H1 (cell line): ENCODE measurements at regions not wholly inside any gene's neighbourhood (a gene's known extent, or its start where the extent isn't known, plus 50 kb on each side); places are given as distances from the start of the nearest gene placed in this dataset.

Experiments used
- CTCF ChIA-PET: fragments of 300-600 bp; sonication (Branson Sonifier 250); formaldehyde crosslinking; loops from one replicate; lab custom pipeline; 2021; ENCODE audit not compliant: partially characterized antibody; lab: Charles Lee
- POLR2A ChIA-PET: fragments of 300-600 bp; sonication (Branson Sonifier 250); formaldehyde crosslinking; loops from one replicate; lab custom pipeline; 2021; ENCODE audit warnings: inconsistent platforms; ENCODE audit not compliant: partially characterized antibody; lab: Charles Lee
- DNase-seq, 2 experiments: peaks; one replicate each; pipeline versions ENCODE4 v3.0.0 to v3.0.0-alpha.2; 2010 to 2022; ENCODE audit warnings: low spot score in 2 of 2, low read depth in 1 of 2, mixed read lengths in 1 of 2
- FAIRE-seq: peaks from 2 replicates; lab custom pipeline; 2011; peaks lifted over from hg19 to GRCh38; lab: Jason Lieb, UNC
- H2AFZ ChIP-seq: 2 replicates; pipeline ENCODE4 v1.8.1; 2012; ENCODE audit warnings: low read length, inconsistent platforms
- H2AK5ac ChIP-seq: 2 replicates; pipeline ENCODE4 v1.6.1; 2013; ENCODE audit warnings: low read depth, low read length
- H2BK120ac ChIP-seq: replicated peaks from 2 replicates; pipeline ENCODE3; 2013; ENCODE audit warnings: low read depth, low read length, inconsistent platforms
- H2BK12ac ChIP-seq: 2 replicates; pipeline ENCODE4 v1.6.1; 2013; ENCODE audit warnings: low read depth, low read length
- H2BK15ac ChIP-seq: 2 replicates; pipeline ENCODE4 v1.6.1; 2013; ENCODE audit warnings: low read length
- H2BK20ac ChIP-seq: 2 replicates; pipeline ENCODE4 v1.6.1; 2013; ENCODE audit warnings: low read length
- H2BK5ac ChIP-seq: 2 replicates; pipeline ENCODE4 v1.6.1; 2013; ENCODE audit warnings: low read depth, low read length
- H3K14ac ChIP-seq: 2 replicates; pipeline ENCODE4 v1.6.1; 2013; ENCODE audit warnings: inconsistent platforms; ENCODE audit not compliant: insufficient read length
- H3K18ac ChIP-seq: 2 replicates; pipeline ENCODE4 v1.6.1; 2013; ENCODE audit warnings: low read length; ENCODE audit errors: extremely low read depth
- H3K23ac ChIP-seq: 2 replicates; pipeline ENCODE4 v1.6.1; 2013; ENCODE audit warnings: inconsistent platforms; ENCODE audit not compliant: insufficient read length
- H3K23me2 ChIP-seq: 2 replicates; pipeline ENCODE4 v1.6.1; 2013; ENCODE audit warnings: low read depth, low read length
- H3K27ac ChIP-seq: 2 replicates; pipeline ENCODE4 v1.6.1; 2011; ENCODE audit warnings: low read depth, low read length, inconsistent platforms
- H3K27me3 ChIP-seq, 4 experiments: replicated peaks in 1 of 4; 1 replicate in 1 of 4; 2 replicates in 3 of 4; pipeline versions ENCODE4 v1.6.1 to v1.8.1; 2011 to 2013; ENCODE audit warnings: low read length in 3 of 4, mild to moderate bottlenecking in 3 of 4, inconsistent platforms in 2 of 4, mixed read lengths in 2 of 4, moderate library complexity in 1 of 4; ENCODE audit not compliant: control insufficient read depth in 3 of 4, insufficient read depth in 3 of 4; ENCODE audit errors: extremely low read depth in 1 of 4
- H3K36me3 ChIP-seq, 4 experiments: 2 replicates each; pipeline versions ENCODE4 v1.6.1 to v1.8.1; 2011 to 2013; ENCODE audit warnings: mild to moderate bottlenecking in 4 of 4, low read length in 3 of 4, moderate library complexity in 2 of 4, control low read depth in 1 of 4, inconsistent platforms in 1 of 4; ENCODE audit not compliant: insufficient read depth in 4 of 4, control insufficient read depth in 2 of 4
- H3K4ac ChIP-seq: replicated peaks from 2 replicates; pipeline ENCODE3; 2013; ENCODE audit warnings: low read length, low read depth, mixed read lengths, inconsistent platforms; ENCODE audit not compliant: insufficient read length
- H3K4me1 ChIP-seq, 4 experiments: replicated peaks in 1 of 4; 1 replicate in 1 of 4; 2 replicates in 3 of 4; pipeline versions ENCODE4 v1.6.1 to v1.8.1; 2011 to 2013; ENCODE audit warnings: low read length in 3 of 4, inconsistent platforms in 2 of 4, mixed read lengths in 1 of 4; ENCODE audit not compliant: insufficient read depth in 4 of 4, control insufficient read depth in 3 of 4
- H3K4me2 ChIP-seq, 2 experiments: 2 replicates each; pipeline versions ENCODE4 v1.6.1 to v1.8.1; 2011 to 2013; ENCODE audit warnings: low read depth in 2 of 2, low read length in 2 of 2, control low read depth in 1 of 2, inconsistent platforms in 1 of 2, mild to moderate bottlenecking in 1 of 2; ENCODE audit not compliant: insufficient read depth in 1 of 2
- H3K4me3 ChIP-seq, 4 experiments: fragments of 200-600, 300-600 bp in 1 of 4; sonication (generic), shearing (Covaris generic), sonication (Bioruptor Twin) in 1 of 4; 2 replicates each; pipeline versions ENCODE4 v1.5.1 to v1.8.1; 2011 to 2016; ENCODE audit warnings: low read length in 4 of 4, low read depth in 3 of 4, control low read depth in 2 of 4, inconsistent platforms in 2 of 4, mild to moderate bottlenecking in 2 of 4, mixed read lengths in 1 of 4, moderate library complexity in 1 of 4; ENCODE audit not compliant: insufficient read depth in 2 of 4; ENCODE audit errors: extremely low read depth in 1 of 4
- H3K56ac ChIP-seq: replicated peaks from 2 replicates; pipeline ENCODE3; 2013; ENCODE audit warnings: low read depth, mild to moderate bottlenecking, mixed read lengths, low read length, inconsistent platforms; ENCODE audit not compliant: insufficient read length
- H3K79me1 ChIP-seq: 2 replicates; pipeline ENCODE4 v1.6.1; 2013; ENCODE audit warnings: low read depth, low read length, control low read depth
- H3K79me2 ChIP-seq, 2 experiments: 2 replicates each; pipeline versions ENCODE4 v1.6.1 to v1.8.1; 2012 to 2013; ENCODE audit warnings: low read length in 2 of 2, mild to moderate bottlenecking in 2 of 2, inconsistent platforms in 1 of 2; ENCODE audit not compliant: insufficient read depth in 2 of 2, control insufficient read depth in 1 of 2
- H3K9ac ChIP-seq, 4 experiments: replicated peaks in 1 of 4; 1 replicate in 1 of 4; 2 replicates in 3 of 4; pipeline versions ENCODE4 v1.6.1 to v1.8.1; 2011 to 2013; ENCODE audit warnings: low read depth in 3 of 4, low read length in 3 of 4, control low read depth in 2 of 4, mild to moderate bottlenecking in 2 of 4, moderate library complexity in 2 of 4, inconsistent platforms in 1 of 4; ENCODE audit errors: extremely low read depth in 1 of 4
- H3K9me3 ChIP-seq, 2 experiments: 2 replicates each; pipeline versions ENCODE4 v1.6.1 to v1.8.1; 2012 to 2013; ENCODE audit warnings: mild to moderate bottlenecking in 2 of 2, moderate library complexity in 2 of 2, control low read depth in 1 of 2, inconsistent platforms in 1 of 2, low read depth in 1 of 2, low read length in 1 of 2, mixed read lengths in 1 of 2; ENCODE audit not compliant: insufficient read depth in 2 of 2
- H4K20me1 ChIP-seq, 2 experiments: replicated peaks in 1 of 2; 2 replicates each; pipeline versions ENCODE3 to v1.8.1; 2011 to 2013; ENCODE audit warnings: inconsistent platforms in 2 of 2, low read length in 2 of 2, mild to moderate bottlenecking in 1 of 2; ENCODE audit not compliant: insufficient read depth in 2 of 2, control insufficient read depth in 1 of 2
- H4K5ac ChIP-seq: 2 replicates; pipeline ENCODE4 v1.6.1; 2013; ENCODE audit warnings: low read length, low read depth, mixed read lengths, inconsistent platforms; ENCODE audit not compliant: insufficient read length
- H4K8ac ChIP-seq: 2 replicates; pipeline ENCODE4 v1.8.0; 2013; ENCODE audit warnings: mild to moderate bottlenecking, moderate library complexity, low read length, inconsistent platforms; ENCODE audit not compliant: insufficient read depth; ENCODE audit errors: extremely low read depth
- H4K91ac ChIP-seq: replicated peaks from 2 replicates; pipeline ENCODE3; 2013; ENCODE audit warnings: low read length, mixed read lengths, inconsistent platforms; ENCODE audit not compliant: insufficient read length
- HDAC6 ChIP-seq: IDR thresholded peaks from one replicate; pipeline ENCODE4 v1.7.1; 2012; ENCODE audit warnings: low read depth, mild to moderate bottlenecking, inconsistent platforms, low read length, moderate library complexity
- JUN ChIP-seq: IDR thresholded peaks from 2 replicates; pipeline ENCODE4 v1.6.1; 2011; ENCODE audit warnings: low read depth, mild to moderate bottlenecking, improper control_type of control experiment, low read length
- POU5F1 ChIP-seq: IDR thresholded peaks from 2 replicates; pipeline ENCODE4 v1.6.1; 2011; ENCODE audit warnings: low read depth, mild to moderate bottlenecking, low read length, moderate library complexity
- SIRT6 ChIP-seq: IDR thresholded peaks from one replicate; pipeline ENCODE4 v1.7.1; 2012; ENCODE audit warnings: low read length, inconsistent platforms
- SRF ChIP-seq: IDR thresholded peaks from 2 replicates; pipeline ENCODE4 v1.6.1; 2011; ENCODE audit warnings: mild to moderate bottlenecking, low read depth, low read length, moderate library complexity
- TEAD4 ChIP-seq: IDR thresholded peaks from 2 replicates; pipeline ENCODE4 v1.6.1; 2012; ENCODE audit warnings: low read depth, low read length, inconsistent platforms, mixed read lengths
- ZNF274 ChIP-seq: IDR thresholded peaks from 2 replicates; pipeline ENCODE4 v1.7.0; 2012; ENCODE audit warnings: low read length, borderline replicate concordance; ENCODE audit errors: extremely low read depth
- WGBS, 2 experiments: shearing (Covaris generic) in 1 of 2; methylation state at CpG; one replicate each; pipeline versions ENCODE4 v1.1.6 to v1.1.7; 2013 to 2015; ENCODE audit warnings: low lambda C conversion rate in 2 of 2, mixed read lengths in 2 of 2, inconsistent platforms in 1 of 2, low coverage in 1 of 2, missing lambda C conversion rate in 1 of 2; ENCODE audit not compliant: insufficient replicate concordance in 2 of 2, insufficient coverage in 1 of 2, insufficient read length in 1 of 2; ENCODE audit errors: extremely low coverage in 1 of 2, missing lambda C conversion rate in 1 of 2; 5-methylcytosine and 5-hydroxymethylcytosine counted together
- TF ChIP-seq, protein P1 (sequence below): IDR thresholded peaks from 2 replicates; pipeline ENCODE4 v1.6.1; 2012; ENCODE audit warnings: low read length, inconsistent platforms

DNA sequence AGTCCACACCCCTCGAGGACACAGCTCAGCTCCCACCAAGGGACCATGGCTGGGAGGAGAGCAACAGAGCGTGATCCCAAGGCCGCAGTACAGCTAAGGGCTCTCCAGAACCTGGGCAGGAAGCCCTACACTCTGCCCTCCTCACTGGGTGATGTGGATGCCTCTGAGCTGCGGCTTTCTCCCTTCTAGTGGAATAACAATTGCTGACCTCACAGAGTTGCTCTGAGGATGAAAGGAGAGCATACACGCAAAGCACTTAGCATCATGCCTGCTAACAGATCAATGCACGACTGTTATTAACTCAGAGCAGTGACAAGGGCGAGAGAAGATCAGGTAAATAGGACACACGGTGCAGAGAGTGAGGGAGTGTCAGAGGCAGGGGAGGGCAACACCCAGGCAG lies 74.2 kb downstream of the ZFP36L2 start:
- Histone ChIP-seq H2AFZ (0 out of 2 replicates have a peak overlapping the region, but pooled peaks have one; percentile 30), H3K4me3 (no peak overlapping the region), H3K4me2 (no peak overlapping the region), H3K23me2 (peaks cover 6% of the 10 kb centered on the region; the same call in 1 of the 2 replicates), H3K56ac (no peak overlapping the region), H3K79me2 (no peaks in the 10 kb centered on the region), H3K9me3 (no peaks in the 10 kb centered on the region), H2BK5ac (no peak overlapping the region), H2AK5ac (peak overlapping the region; percentile 72; the same call in 1 of the 2 replicates), H2BK20ac (peak overlapping the region; percentile 8; the same call in 1 of the 2 replicates), H2BK120ac (no peak overlapping the region), H3K4me1 (peaks cover 0 to 16% (median 9%) of the 10 kb centered on the region in 4 experiments; a peak in 6 of 7 replicates), H3K27me3 (peaks cover 0 to 2% (median 0%) of the 10 kb centered on the region in 4 experiments; a peak in 1 of 7 replicates), H3K79me1 (no peaks in the 10 kb centered on the region), H3K9ac (no peak overlapping the region; a peak in 1 of 7 replicates), H3K36me3 (no peaks in the 10 kb centered on the region), H4K20me1 (peaks cover 0 to 3% of the 10 kb centered on the region in 2 experiments), H3K27ac (no peak overlapping the region), H3K18ac (no peak overlapping the region), H4K5ac (no peak overlapping the region), H2BK15ac (no peak overlapping the region), H4K8ac (no peak overlapping the region; the same call in 1 of the 2 replicates), H2BK12ac (peak overlapping the region; percentile 39; the same call in 1 of the 2 replicates), H3K4ac (no peak overlapping the region), H3K14ac (no peak overlapping the region), H4K91ac (no peak overlapping the region), H3K23ac (no peak overlapping the region)
- WGBS, 2 experiments = 84% methylated on average over 8 of the region's 8 CpGs; no CpG with 5 or more reads in 1 of the 2 experiments
- POLR2A ChIA-PET = interaction anchor here (0.6 to 1.1 kb wide), 2 partner anchors 12 to 347 kb away, joined by 3 read pairs; no protein-coding TSS in a partner anchor
- DNase-seq (no peak), FAIRE-seq (no peak)
- no peak for TF ChIP-seq POU5F1
- no peak for TF ChIP-seq ZNF274
- TF ChIP-seq JUN = no peak
- TF ChIP-seq HDAC6 = no peak
- TF ChIP-seq SRF = no peak
- TF ChIP-seq TEAD4 = no peak
- no peak for TF ChIP-seq SIRT6
- TF ChIP-seq, protein P1, sequence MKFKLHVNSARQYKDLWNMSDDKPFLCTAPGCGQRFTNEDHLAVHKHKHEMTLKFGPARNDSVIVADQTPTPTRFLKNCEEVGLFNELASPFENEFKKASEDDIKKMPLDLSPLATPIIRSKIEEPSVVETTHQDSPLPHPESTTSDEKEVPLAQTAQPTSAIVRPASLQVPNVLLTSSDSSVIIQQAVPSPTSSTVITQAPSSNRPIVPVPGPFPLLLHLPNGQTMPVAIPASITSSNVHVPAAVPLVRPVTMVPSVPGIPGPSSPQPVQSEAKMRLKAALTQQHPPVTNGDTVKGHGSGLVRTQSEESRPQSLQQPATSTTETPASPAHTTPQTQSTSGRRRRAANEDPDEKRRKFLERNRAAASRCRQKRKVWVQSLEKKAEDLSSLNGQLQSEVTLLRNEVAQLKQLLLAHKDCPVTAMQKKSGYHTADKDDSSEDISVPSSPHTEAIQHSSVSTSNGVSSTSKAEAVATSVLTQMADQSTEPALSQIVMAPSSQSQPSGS = no peak
- CTCF ChIA-PET = interaction anchor here (0.6 to 2.3 kb wide), 9 partner anchors 10 to 334 kb away, joined by 3 to 9 read pairs (median 3); no protein-coding TSS in a partner anchor
